GM18519 (cell line): ENCODE measurements at regions not wholly inside any gene's neighbourhood (a gene's known extent, or its start where the extent isn't known, plus 50 kb on each side); places are given as distances from the start of the nearest gene placed in this dataset.
"Not testable (repeated sequence)": the region's sequence is repeated elsewhere in the genome, so short reads cannot be mapped to it uniquely, and the experiment has no call there.

Source experiments
- ATAC-seq: cut with Tn5 transposase; IDR thresholded peaks from one replicate; pipeline ENCODE4 v1.9.1; 2021; ENCODE audit warnings: mild to moderate bottlenecking, moderate library complexity; ENCODE audit not compliant: unreplicated experiment, low FRiP score

DNA sequence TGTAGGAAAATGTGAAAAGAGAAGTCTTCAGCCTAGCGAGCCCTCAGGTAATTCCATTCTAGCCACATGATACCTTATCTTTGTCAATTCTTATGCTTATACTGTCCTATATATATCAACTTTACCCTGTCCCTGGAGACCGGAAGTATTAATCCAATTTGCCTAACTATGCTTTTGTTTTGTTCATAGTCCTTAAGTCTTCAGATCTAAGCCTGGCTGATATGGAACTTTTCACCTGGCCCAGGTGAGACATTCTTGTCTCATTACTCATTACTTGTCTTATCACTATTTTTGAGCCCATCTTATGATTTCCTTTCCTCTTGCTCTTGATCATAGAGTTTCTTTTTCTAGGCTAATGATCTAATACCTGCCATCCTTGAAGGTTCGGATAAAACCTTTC, 194.1 kb upstream of the FANCL start:
- no peak for ATAC-seq

DNA sequence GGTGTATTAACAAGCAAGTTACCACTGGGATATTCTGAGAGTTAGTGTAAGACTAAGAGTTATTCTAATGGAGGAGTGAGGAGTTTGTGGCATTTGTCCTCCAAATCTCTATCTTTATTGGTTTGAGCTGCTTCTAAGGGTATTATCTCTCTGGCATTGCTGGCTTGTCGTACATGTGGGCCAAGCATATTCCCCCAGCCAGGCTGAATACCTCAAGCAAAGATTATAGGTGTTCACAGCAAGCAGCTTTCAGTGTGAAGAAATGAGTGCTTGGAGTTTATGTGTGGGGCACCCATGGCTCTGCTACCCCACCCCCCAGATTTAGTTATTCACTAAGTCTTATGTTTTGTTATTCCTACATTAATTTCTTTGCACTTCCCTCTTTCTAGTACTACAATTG, 193.6 kb upstream of the FANCL start:
- ATAC-seq: no peak

DNA sequence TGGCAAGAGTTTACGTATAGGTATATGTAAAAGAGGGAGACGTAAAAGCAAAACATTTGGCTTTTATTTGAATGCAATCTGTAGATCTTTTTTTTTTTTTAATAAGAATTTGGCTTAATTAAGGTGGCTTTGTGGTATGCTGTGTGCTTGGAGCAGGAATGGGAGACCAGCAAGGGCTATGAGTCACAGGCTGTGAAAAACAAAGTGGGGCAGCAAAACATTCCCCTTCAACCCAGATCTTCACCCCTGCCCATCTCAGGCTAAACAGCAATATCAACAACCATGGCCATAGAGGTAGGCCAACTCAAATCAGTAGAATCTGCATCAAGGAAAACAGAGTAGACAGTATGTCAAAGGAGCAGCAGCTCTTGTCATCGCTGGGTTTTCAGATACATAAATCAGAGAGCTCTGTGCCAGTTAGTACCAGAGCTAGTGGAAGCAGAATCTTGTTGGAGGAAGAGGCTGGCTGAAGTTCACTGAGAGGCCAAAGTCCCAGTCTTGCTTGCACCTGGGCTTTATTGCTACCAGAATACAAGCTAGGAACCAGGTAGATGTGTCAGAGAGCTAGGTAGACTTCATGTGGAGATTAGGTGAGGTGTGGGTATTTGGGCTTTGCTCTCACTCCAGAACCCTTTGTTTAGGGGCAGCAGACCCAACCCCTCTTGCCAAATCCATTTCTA, 191.5 kb upstream of the FANCL start:
- no peak for ATAC-seq

DNA sequence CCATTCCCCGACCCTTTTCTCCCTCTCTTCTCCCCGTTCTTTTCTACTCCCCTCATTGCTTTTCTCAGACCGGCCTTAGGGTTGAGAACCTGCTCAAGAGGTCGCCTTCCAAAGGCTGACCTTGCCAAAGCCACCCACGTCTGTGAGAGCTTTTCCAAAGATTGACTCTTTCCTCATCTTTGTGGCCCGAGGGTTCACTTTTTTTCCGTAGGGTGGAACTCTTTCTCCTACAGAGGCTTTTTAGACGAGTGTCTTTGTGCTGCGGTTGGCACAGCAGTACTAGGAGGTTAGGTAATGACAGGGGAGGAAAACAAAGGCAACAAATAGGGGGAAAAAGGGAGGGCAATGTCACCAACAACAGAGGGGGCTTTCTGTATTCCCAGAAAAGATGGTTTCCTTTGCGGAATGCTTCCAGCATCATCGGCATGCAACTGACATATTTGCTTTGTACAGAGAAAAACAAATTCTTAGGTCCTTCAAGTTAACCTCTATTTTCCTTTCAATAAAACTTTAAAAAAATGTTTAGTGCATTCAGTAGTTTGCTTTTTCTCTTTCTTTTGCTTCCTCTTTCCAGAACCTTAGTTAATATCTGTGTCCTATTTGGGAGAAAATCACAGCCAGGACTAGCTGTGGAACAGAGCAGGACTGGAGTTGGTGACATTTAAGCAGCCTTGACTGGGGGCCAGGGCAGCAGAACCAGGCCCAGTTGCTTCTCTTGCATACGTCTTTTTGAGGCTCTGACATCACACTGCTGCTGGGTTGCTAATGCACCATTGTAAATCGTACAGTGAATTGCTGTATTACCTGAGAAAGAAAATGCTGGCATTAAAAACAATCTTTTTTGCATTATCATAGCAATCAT, 188.1 kb upstream of the FANCL start:
- ATAC-seq: no peak

DNA sequence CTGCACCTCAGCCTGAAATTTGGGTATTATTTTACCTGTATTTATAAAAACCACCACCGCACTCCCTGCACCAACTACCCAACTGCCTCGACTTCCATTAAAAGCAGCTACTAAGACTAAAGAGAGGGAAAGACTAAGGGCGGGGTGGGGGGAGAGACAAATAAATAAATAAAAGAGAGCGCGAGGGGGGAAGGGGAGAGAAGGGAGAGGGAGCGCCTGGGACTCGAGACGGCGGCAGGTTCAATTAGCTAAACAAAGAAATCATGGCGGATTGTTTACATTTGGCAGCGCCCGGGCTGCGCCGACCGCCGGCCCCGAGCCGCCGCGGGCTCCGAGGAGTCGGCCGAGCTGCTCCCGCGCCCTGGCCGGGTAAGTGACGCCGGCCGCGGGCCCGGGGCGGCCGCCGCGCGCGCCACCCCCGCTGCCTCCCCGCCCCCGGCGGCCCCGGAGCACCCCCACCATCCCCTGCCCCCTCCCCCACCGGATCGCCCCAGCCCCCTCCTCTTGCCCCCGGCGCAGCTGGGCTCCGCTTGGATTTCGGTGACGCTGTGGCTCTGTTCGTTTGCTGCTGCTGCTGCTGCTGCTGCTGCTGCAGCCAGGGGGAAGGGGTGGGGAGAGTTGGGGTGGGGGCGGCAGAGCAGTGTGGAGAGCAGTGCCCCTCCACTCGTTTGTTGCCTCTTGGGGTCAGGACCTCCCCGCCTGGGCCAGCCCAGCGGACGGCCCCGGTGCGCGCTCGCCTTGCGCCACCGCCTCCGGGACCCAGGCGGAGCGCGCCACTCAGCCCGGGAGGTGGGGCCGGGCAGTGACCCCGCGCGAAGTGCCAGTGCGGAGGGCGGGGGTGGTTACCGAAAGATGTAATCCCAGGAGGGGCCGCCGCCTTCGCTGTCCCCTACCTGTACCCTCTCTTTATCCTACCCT, 187.2 kb upstream of the FANCL start:
- no peak for ATAC-seq

DNA sequence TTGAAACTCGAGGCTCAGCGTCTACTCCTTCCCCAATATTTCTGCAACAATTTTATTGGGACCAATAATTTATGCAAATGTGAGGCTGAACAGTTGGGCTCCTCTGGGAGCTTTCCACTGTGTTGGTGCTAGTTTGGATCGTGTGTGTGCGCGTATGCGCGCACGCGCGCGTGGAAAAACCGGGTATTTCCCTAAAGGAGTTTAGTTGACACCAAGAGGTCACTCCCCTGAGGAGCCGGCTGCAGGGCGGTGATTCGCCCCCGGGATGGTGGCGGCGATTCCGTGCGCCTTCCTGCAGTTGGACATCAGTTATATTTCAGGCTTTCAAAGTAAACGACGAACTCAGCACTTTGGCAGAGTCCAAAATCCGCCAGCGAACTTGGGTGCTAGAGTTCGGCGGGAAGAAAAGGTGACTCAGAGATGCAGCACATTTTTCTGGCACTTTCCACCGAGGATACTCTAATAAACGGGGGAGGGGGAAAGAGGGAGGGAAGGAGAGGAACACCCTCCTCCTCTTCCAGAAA, 186.5 kb upstream of the FANCL start:
- ATAC-seq: no peak

DNA sequence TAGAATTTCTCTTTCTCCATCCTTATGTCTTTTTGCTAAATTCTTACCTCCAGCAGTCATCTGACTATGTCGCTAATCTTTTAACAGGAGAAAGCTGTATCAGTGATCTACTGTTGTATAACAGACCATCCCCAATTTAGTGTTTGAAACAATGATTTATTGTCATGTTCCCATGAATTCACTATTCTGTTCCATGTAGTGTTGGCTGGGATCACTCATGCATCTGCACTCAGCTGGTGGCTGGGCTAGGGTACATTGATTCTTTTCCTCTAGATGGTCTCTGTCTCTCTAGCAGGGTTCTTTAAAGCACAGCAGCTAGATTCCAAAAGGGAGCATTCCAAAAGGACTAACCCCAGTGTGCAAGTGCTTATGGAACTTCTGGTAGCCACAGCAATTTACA, 184.2 kb upstream of the FANCL start:
- no peak for ATAC-seq

DNA sequence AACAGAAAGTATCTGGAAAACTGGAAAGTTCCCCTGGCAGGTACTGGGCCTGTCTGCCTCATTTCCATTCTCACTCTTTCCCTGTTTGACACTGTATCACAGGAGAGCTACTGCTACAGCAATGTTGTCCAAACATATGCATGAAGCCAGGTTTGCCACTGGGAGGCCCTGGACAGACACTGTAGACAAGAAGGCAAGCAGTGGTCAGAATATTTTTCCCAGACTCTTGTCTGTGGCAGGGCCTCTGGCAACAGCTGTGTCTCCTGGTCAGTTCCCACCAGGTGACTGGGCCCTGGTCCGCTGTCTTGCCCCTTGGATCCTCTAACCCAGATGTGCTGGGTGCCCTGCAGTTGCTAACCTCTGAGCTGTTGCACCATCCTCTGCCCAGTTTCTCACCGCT, 178.9 kb upstream of the FANCL start:
- ATAC-seq: no peak

DNA sequence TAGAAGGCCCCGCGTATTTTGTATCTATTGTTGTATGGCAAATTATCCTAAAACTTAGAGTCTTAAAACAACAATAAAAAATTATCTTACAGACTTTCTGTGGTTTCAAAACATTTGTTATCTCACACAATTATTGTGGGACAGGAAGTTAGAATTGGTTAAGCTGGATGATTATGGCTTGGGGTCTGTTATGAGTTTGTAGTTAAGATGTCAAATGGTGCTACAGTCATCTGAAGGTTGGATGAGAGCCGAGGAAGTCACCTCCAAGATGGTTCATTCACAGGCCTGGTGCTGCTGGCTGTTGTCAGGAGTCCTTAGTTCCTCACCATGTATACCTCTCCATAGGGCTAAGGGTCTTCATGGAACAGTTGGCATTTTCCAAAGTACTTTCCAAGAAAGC, 175.6 kb upstream of the FANCL start:
- no peak for ATAC-seq

DNA sequence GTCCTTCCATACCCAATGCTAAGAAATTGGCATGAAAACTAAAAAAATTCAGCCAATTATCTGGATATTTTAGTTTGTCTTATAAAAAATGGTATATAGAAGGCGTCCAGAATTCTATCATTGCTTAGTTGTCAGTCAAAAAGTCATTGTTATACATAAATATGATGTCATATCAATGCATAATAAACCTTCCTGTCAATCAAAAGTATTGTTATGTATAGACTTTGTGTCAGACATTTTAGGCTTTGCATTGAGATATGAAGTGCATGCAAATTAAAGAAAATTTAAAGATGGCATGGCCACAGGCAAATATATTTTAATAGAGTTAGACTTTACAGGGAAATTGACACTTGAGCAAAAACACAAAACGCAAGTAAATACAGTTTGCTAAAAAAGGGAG, 173.4 kb upstream of the FANCL start:
- ATAC-seq: no peak

DNA sequence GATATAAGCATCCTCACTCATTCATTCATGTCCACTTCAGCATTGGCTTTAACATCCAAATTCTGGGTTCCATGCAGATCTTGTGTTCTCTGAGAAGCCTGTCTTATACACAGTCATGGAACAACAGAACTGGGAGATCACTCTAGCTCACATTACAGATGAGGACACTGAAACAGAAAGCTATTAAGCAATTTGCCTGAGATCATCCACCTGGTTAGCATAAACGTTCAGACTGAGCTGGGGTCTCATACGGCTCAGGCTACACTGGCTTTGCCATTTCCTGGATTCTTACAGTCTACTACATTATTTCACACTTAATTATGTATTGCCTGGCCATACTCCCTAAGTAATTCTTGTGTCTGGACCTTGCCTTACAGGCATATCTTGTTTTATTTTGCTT, 169.4 kb upstream of the FANCL start:
- ATAC-seq: no peak

DNA sequence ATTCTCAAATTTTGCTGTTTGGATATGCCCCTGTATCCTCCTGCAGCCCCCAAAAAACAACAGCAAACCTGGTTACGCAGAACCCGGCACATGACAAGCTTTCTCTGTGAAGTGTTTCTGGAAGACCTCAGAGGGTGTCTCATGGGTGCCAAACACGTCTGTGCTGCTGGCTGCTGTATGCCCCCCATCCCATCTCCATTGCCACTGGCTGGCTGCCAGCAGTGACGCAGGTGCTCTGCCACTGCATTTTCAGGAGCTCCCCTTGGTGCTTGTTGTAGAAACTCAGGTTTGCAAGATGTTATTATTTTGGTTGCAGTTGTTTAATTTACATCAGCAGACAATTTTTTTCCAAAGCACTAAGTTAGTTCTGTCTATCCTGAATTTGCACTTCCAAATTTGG, 166.4 kb upstream of the FANCL start:
- ATAC-seq: no peak

DNA sequence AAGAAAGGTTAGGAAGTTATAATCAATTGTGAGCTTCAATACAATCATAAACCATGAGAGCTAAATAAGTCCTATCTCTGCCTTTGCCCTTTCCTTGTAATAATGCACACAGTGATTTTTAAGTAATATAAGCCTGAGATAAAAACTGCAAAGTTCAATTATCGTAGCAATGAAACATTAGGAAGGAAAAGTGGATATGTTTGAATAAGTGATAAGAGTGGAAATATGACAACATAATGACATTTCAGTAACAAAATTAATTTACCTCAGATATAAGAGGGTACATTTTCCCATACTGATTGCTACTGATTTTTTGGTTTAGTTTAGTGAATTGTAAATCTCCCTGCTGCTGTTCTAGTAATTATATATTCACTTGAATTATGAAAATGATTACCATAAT, 164.2 kb upstream of the FANCL start:
- ATAC-seq: no peak

DNA sequence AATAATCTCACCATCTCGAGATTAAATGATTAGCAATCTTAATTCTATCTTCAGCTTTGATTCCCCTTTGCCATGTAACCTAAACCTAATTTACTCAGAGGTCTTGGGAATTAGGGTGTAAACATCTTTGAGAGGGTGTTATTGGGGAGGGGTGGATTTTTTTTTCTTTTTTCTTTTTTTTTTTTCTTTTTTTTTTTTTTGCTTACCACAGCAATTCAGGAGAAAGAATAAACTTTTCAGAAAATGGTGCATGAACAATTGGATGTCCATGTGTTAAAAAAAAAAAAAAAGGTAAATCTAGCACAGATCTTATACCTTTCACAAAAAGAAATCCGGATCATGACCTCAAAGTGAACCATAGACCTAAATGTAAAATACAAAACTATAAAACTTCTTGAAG, 160.8 kb upstream of the FANCL start:
- ATAC-seq: no peak

DNA sequence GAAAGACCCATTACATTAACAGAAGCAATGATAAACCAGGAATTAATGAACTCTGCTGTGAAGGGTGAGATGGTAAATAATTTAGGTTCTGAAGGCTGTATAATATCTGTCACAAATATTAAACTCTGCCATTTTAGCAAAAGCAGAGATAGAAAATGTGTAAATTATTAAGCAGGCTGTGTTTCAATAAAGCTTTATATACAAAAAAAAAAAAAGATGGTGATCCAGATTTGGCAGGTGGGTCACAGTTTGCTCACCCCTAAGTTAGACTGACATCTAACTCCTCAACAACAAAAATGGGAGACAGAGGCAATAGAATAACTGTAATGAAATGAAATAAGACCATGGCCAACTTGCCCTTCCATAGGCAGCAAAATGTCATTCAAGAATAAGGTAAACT, 157.3 kb upstream of the FANCL start:
- ATAC-seq: no peak

DNA sequence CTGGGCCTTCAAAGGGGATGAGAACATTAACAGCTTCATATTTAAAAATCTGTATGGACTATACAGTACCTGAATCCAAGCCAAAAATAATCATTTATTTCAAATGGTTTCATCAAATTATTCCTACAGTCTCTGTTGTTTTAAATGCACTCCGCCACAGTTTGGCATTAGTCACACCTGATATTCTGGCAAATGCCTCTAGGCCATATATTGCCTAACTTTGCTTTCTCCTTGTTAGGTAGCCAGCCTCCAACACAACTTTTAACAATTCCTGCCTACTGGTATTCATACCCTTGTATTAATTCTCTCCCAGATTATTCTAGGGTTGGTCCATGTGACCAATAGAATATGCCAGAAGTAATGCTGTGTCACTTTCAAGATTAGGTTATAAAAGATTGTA, 146.6 kb upstream of the FANCL start:
- no peak for ATAC-seq

DNA sequence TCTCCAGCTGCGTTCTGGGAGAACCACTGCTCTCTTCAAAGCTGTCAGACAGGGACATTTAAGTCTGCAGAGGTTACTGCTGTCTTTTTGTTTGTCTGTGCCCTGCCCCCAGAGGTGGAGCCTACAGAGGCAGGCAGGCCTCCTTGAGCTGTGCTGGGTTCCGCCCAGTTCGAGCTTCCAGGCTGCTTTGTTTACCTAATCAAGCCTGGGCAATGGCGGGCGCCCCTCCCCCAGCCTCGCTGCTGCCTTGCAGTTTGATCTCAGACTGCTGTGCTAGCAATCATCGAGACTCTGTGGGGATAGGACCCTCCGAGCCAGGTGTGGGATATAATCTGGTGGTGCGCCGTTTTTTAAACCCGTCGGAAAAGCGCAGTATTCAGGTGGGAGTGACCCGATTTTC, 145.8 kb upstream of the FANCL start:
- ATAC-seq: not testable (repeated sequence)

DNA sequence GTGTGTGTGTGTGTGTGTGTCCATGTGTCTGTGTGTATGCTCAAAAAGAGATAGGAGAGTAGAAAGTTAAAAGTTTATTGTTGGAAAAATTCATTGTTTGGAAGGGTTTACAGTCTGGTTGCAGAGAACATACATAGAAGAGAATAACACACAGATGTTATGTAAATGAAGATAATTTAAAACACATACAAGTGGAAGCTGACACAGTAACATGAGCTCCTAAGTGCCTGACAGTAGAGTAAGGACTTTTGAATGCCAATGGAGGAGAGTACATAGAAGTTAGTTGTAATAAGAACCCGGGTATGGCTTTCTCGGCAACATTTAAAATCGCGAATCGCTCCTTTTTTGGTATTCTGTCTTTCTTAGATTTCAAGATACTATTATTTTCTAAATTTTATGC, 137.0 kb upstream of the FANCL start:
- no peak for ATAC-seq

DNA sequence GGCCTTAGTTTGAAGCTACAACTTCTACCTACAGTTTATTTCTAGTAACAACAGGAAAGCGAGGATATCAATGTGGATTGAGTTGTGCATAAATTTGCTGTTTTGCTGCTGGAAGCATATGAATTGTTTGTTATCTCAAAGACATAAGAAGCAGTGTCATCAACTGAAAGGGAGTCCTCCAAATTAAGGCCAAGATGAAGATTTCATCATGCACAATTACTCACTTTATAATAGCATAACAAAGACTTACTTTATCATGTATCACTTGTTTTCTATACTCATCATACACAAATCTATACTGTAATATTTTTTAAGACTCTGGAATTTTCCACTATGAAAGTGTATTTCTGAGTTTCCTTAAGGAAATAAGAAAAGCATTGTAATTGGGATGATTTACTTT, 136.1 kb upstream of the FANCL start:
- ATAC-seq: no peak

DNA sequence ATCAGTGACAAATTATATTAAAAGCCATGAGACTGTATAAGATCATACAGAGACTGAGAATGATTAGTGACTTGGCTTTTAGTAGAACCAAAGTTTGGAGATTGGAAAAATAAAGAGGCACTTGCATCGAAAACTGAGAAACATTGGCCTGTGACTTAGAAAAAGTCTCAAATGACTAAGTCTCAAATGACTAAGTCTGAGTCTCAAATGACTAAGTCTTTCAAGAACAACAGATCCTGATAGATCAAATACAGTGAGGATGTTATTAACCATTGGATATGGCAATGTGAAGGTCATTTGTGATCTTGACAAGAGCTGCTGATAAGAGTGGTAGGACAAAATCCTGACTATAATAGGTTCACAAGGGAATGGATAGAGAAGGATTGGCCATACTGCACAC, 135.5 kb upstream of the FANCL start:
- ATAC-seq: peak; percentile 90

DNA sequence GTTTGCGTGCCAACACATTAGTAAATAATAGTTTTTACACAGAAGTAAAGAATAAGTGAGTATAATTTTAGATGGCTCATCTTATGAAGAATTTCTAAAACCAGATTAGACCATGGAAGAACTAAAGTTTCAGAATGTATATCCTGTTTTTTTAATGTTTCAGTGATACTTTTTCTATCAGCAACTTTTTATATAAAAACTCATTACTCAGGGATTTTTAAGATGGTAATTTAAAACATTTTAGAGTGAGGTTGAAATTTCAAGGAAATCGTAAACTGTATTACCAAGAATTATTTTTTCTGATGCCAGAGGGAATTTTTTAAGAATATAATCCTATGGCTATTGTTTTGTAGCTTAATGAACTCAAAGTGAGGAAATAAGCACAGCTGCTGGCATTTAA, 128.5 kb upstream of the FANCL start:
- ATAC-seq: no peak
